GM23338 (cell line): ENCODE measurements at regions not wholly inside any gene's neighbourhood (a gene's known extent, or its start where the extent isn't known, plus 50 kb on each side); places are given as distances from the start of the nearest gene placed in this dataset.

Experiments
- ATAC-seq: fragments of 200-7000 bp; cut with Tn5 transposase; 3 replicates; pipeline ENCODE4 v1.9.1; 2020
- DNase-seq: peaks from one replicate; pipeline ENCODE4 v3.0.0-alpha.2; 2015; ENCODE audit warnings: low spot score
- H2AFZ ChIP-seq: fragments of 200-600 bp; sonication (generic); 2 replicates; pipeline ENCODE4 v1.8.0; 2016; ENCODE audit warnings: antibody characterized with exemption, mild to moderate bottlenecking, moderate library complexity
- H3F3A ChIP-seq: fragments of 200-600 bp; sonication (generic); replicated peaks from 2 replicates; pipeline ENCODE4 v1.8.0; 2017; ENCODE audit warnings: antibody characterized with exemption, mixed run types, low read depth
- H3K27ac ChIP-seq: fragments of 200-600 bp; sonication (generic); 2 replicates; pipeline ENCODE4 v1.6.1; 2016; ENCODE audit warnings: low read depth
- H3K27me3 ChIP-seq: fragments of 200-600 bp; sonication (generic); 2 replicates; pipeline ENCODE4 v1.8.0; 2016; ENCODE audit warnings: mild to moderate bottlenecking, mixed run types, moderate library complexity; ENCODE audit not compliant: insufficient read depth
- H3K36me3 ChIP-seq: fragments of 200-600 bp; sonication (generic); 2 replicates; pipeline ENCODE4 v1.8.0; 2016; ENCODE audit warnings: mild to moderate bottlenecking; ENCODE audit not compliant: insufficient read depth
- H3K4me1 ChIP-seq: fragments of 200-600 bp; sonication (generic); 2 replicates; pipeline ENCODE4 v1.8.0; 2016; ENCODE audit warnings: mild to moderate bottlenecking, moderate library complexity; ENCODE audit not compliant: insufficient read depth
- H3K4me2 ChIP-seq: fragments of 200-600 bp; sonication (generic); 2 replicates; pipeline ENCODE4 v1.7.1; 2017; ENCODE audit warnings: mixed run types
- H3K4me3 ChIP-seq: fragments of 200-600 bp; sonication (generic); 2 replicates; pipeline ENCODE4 v1.6.1; 2016; ENCODE audit warnings: mixed run types
- H3K79me2 ChIP-seq: fragments of 200-600 bp; sonication (generic); replicated peaks from 2 replicates; pipeline ENCODE4 v1.8.0; 2017; ENCODE audit warnings: mild to moderate bottlenecking; ENCODE audit not compliant: insufficient read depth
- H3K9me2 ChIP-seq: fragments of 200-600 bp; sonication (generic); 2 replicates; pipeline ENCODE4 v1.8.0; 2017; ENCODE audit not compliant: insufficient read depth
- H4K20me1 ChIP-seq: fragments of 200-600 bp; sonication (generic); replicated peaks from 2 replicates; pipeline ENCODE4 v1.8.0; 2017; ENCODE audit warnings: mild to moderate bottlenecking; ENCODE audit not compliant: insufficient read depth
- H3K27ac Mint-ChIP-seq: 2 replicates; pipeline ENCODE4 v1.8.0; 2020; ENCODE audit warnings: inconsistent platforms, mild to moderate bottlenecking, moderate library complexity, mixed read lengths
- H3K27me3 Mint-ChIP-seq: 3 replicates; pipeline ENCODE4 v1.8.0; 2022; ENCODE audit warnings: low read depth, mild to moderate bottlenecking, moderate library complexity, mixed read lengths, inconsistent platforms; ENCODE audit not compliant: insufficient read depth, poor library complexity
- H3K36me3 Mint-ChIP-seq: 3 replicates; pipeline ENCODE4 v1.8.0; 2021; ENCODE audit warnings: low read depth, mild to moderate bottlenecking, inconsistent platforms, moderate library complexity, mixed read lengths
- H3K4me1 Mint-ChIP-seq: 3 replicates; pipeline ENCODE4 v1.8.0; 2020; ENCODE audit warnings: mild to moderate bottlenecking, inconsistent platforms, mixed read lengths
- H3K4me3 Mint-ChIP-seq: 3 replicates; pipeline ENCODE4 v1.8.0; 2021; ENCODE audit warnings: moderate library complexity, mild to moderate bottlenecking, inconsistent platforms, mixed read lengths
- H3K9me3 Mint-ChIP-seq: 3 replicates; pipeline ENCODE4 v1.8.0; 2020; ENCODE audit warnings: moderate library complexity, mild to moderate bottlenecking, inconsistent platforms, mixed read lengths
- CREB1 ChIP-seq: fragments of 250-450 bp; sonication (Bioruptor Pico); IDR thresholded peaks from 2 replicates; pipeline ENCODE4 v1.5.0; 2020; ENCODE audit warnings: low read depth, mild to moderate bottlenecking, moderate library complexity
- EZH2 ChIP-seq: fragments of 200-600 bp; sonication (generic); IDR thresholded peaks from one replicate; pipeline ENCODE4 v1.8.0; 2017; ENCODE audit warnings: antibody characterized with exemption, mild to moderate bottlenecking, low read depth; ENCODE audit not compliant: unreplicated experiment
- EZH2phosphoT487 ChIP-seq: fragments of 200-600 bp; sonication (generic); IDR thresholded peaks from one replicate; pipeline ENCODE4 v1.8.1; 2018; ENCODE audit warnings: antibody characterized with exemption; ENCODE audit not compliant: unreplicated experiment
- JUNB ChIP-seq: IDR thresholded peaks from one replicate; pipeline ENCODE4 v1.6.1; 2016; ENCODE audit warnings: antibody characterized with exemption; ENCODE audit not compliant: unreplicated experiment
- NANOG ChIP-seq: IDR thresholded peaks from 2 replicates; pipeline ENCODE4 v1.6.1; 2016; ENCODE audit warnings: antibody characterized with exemption, borderline replicate concordance
- POLR2AphosphoS5 ChIP-seq: IDR thresholded peaks from 2 replicates; pipeline ENCODE4 v1.6.1; 2016; ENCODE audit warnings: antibody characterized with exemption, low read depth
- STAT1 ChIP-seq: IDR thresholded peaks from one replicate; pipeline ENCODE4 v1.6.1; 2016; ENCODE audit warnings: antibody characterized with exemption; ENCODE audit not compliant: unreplicated experiment
- ZNF114 ChIP-seq: fragments of 250-450 bp; sonication (Bioruptor Pico); IDR thresholded peaks from 2 replicates; pipeline ENCODE4 v1.5.0; 2020; ENCODE audit warnings: mild to moderate bottlenecking, moderate library complexity
- ZNF331 ChIP-seq: fragments of 250-450 bp; sonication (Bioruptor Pico); IDR thresholded peaks from 2 replicates; pipeline ENCODE4 v1.5.0; 2020; ENCODE audit warnings: low read depth, mild to moderate bottlenecking, moderate library complexity
- TF ChIP-seq, protein P1 (sequence below): IDR thresholded peaks from 2 replicates; pipeline ENCODE4 v1.6.1; 2016; ENCODE audit warnings: antibody characterized with exemption
- TF ChIP-seq, protein P2 (sequence below), 2 experiments: fragments of 200-600 bp in 1 of 2; sonication (generic) in 1 of 2; conservative IDR thresholded peaks; 2 replicates each; pipeline versions ENCODE4 v1.5.1 to v1.6.1; 2016 to 2017; ENCODE audit warnings: antibody characterized with exemption in 2 of 2, low read depth in 2 of 2, mild to moderate bottlenecking in 2 of 2, moderate library complexity in 1 of 2
- TF ChIP-seq, protein P3 (sequence below): fragments of 250-450 bp; sonication (Bioruptor Pico); IDR thresholded peaks from 2 replicates; pipeline ENCODE4 v1.5.0; 2020; ENCODE audit warnings: mild to moderate bottlenecking, moderate library complexity
- TF ChIP-seq, protein P4 (sequence below): IDR thresholded peaks from one replicate; pipeline ENCODE4 v1.6.1; 2018; ENCODE audit warnings: antibody characterized with exemption; ENCODE audit not compliant: unreplicated experiment

DNA sequence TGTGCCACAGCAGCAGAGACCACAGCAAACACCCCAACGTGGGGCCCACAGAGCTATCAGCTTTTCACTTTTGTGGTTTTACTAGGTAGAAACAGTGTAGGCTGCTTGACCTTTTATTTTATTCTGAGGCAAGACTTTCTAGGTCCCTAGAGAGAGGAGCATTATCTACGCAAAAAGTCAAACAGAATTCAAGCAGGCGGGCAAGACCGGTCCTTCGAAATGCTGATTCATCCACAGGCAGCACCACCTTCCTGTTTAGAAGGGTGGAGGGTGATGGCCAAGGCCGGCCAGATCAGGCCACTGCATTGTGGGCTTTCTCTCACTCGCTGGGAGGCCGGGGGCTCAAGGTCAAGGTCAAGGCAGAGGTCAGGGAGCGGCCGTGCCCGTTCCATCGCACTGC is 573.0 kb downstream of the GALR1 start:
- Histone ChIP-seq H3F3A (no peaks in the 10 kb centered on the region), H3K27me3 (no peaks in the 10 kb centered on the region), H3K36me3 (0 out of 2 replicates have a peak, but pooled peaks cover 5% of the 10 kb centered on the region), H3K4me3 (no peak overlapping the region), H3K27ac (no peak overlapping the region), H3K4me2 (no peak overlapping the region), H3K4me1 (no peaks in the 10 kb centered on the region), H2AFZ (no peak overlapping the region), H3K9me2 (no peaks in the 10 kb centered on the region), H4K20me1 (no peaks in the 10 kb centered on the region), H3K79me2 (no peaks in the 10 kb centered on the region)
- H3K27me3 Mint-ChIP-seq, result peaks cover 1% of the 10 kb centered on the region
- no peak for ATAC-seq
- peaks cover 14% of the 10 kb centered on the region for H3K36me3 Mint-ChIP-seq
- no peak overlapping the region for H3K4me3 Mint-ChIP-seq
- H3K9me3 Mint-ChIP-seq, result peaks cover 94% of the 10 kb centered on the region
- no peaks in the 10 kb centered on the region for H3K4me1 Mint-ChIP-seq
- DNase-seq, result no peak
- H3K27ac Mint-ChIP-seq, result no peak overlapping the region
- TF ChIP-seq EZH2phosphoT487 (no peak), POLR2AphosphoS5 (no peak), STAT1 (no peak), ZNF331 (no peak), JUNB (no peak), CREB1 (CRISPR knock-in tag) (no peak), EZH2 (no peak), NANOG (no peak), ZNF114 (CRISPR knock-in tag) (no peak)
- TF ChIP-seq, protein P1, sequence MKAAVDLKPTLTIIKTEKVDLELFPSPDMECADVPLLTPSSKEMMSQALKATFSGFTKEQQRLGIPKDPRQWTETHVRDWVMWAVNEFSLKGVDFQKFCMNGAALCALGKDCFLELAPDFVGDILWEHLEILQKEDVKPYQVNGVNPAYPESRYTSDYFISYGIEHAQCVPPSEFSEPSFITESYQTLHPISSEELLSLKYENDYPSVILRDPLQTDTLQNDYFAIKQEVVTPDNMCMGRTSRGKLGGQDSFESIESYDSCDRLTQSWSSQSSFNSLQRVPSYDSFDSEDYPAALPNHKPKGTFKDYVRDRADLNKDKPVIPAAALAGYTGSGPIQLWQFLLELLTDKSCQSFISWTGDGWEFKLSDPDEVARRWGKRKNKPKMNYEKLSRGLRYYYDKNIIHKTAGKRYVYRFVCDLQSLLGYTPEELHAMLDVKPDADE, result no peak
- TF ChIP-seq, protein P2, sequence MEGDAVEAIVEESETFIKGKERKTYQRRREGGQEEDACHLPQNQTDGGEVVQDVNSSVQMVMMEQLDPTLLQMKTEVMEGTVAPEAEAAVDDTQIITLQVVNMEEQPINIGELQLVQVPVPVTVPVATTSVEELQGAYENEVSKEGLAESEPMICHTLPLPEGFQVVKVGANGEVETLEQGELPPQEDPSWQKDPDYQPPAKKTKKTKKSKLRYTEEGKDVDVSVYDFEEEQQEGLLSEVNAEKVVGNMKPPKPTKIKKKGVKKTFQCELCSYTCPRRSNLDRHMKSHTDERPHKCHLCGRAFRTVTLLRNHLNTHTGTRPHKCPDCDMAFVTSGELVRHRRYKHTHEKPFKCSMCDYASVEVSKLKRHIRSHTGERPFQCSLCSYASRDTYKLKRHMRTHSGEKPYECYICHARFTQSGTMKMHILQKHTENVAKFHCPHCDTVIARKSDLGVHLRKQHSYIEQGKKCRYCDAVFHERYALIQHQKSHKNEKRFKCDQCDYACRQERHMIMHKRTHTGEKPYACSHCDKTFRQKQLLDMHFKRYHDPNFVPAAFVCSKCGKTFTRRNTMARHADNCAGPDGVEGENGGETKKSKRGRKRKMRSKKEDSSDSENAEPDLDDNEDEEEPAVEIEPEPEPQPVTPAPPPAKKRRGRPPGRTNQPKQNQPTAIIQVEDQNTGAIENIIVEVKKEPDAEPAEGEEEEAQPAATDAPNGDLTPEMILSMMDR (conservative IDR thresholded peaks at IDR 0.05; ENCODE audit: low read depth in 2 of 2), result no peak
- TF ChIP-seq, protein P3, sequence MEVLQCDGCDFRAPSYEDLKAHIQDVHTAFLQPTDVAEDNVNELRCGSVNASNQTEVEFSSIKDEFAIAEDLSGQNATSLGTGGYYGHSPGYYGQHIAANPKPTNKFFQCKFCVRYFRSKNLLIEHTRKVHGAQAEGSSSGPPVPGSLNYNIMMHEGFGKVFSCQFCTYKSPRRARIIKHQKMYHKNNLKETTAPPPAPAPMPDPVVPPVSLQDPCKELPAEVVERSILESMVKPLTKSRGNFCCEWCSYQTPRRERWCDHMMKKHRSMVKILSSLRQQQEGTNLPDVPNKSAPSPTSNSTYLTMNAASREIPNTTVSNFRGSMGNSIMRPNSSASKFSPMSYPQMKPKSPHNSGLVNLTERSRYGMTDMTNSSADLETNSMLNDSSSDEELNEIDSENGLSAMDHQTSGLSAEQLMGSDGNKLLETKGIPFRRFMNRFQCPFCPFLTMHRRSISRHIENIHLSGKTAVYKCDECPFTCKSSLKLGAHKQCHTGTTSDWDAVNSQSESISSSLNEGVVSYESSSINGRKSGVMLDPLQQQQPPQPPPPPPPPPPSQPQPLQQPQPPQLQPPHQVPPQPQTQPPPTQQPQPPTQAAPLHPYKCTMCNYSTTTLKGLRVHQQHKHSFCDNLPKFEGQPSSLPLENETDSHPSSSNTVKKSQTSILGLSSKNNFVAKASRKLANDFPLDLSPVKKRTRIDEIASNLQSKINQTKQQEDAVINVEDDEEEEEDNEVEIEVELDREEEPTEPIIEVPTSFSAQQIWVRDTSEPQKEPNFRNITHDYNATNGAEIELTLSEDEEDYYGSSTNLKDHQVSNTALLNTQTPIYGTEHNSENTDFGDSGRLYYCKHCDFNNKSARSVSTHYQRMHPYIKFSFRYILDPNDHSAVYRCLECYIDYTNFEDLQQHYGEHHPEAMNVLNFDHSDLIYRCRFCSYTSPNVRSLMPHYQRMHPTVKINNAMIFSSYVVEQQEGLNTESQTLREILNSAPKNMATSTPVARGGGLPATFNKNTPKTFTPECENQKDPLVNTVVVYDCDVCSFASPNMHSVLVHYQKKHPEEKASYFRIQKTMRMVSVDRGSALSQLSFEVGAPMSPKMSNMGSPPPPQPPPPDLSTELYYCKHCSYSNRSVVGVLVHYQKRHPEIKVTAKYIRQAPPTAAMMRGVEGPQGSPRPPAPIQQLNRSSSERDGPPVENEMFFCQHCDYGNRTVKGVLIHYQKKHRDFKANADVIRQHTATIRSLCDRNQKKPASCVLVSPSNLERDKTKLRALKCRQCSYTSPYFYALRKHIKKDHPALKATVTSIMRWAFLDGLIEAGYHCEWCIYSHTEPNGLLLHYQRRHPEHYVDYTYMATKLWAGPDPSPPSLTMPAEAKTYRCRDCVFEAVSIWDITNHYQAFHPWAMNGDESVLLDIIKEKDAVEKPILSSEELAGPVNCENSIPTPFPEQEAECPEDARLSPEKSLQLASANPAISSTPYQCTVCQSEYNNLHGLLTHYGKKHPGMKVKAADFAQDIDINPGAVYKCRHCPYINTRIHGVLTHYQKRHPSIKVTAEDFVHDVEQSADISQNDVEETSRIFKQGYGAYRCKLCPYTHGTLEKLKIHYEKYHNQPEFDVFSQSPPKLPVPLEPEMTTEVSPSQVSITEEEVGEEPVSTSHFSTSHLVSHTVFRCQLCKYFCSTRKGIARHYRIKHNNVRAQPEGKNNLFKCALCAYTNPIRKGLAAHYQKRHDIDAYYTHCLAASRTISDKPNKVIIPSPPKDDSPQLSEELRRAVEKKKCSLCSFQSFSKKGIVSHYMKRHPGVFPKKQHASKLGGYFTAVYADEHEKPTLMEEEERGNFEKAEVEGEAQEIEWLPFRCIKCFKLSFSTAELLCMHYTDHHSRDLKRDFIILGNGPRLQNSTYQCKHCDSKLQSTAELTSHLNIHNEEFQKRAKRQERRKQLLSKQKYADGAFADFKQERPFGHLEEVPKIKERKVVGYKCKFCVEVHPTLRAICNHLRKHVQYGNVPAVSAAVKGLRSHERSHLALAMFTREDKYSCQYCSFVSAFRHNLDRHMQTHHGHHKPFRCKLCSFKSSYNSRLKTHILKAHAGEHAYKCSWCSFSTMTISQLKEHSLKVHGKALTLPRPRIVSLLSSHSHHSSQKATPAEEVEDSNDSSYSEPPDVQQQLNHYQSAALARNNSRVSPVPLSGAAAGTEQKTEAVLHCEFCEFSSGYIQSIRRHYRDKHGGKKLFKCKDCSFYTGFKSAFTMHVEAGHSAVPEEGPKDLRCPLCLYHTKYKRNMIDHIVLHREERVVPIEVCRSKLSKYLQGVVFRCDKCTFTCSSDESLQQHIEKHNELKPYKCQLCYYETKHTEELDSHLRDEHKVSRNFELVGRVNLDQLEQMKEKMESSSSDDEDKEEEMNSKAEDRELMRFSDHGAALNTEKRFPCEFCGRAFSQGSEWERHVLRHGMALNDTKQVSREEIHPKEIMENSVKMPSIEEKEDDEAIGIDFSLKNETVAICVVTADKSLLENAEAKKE, result no peak
- TF ChIP-seq, protein P4, sequence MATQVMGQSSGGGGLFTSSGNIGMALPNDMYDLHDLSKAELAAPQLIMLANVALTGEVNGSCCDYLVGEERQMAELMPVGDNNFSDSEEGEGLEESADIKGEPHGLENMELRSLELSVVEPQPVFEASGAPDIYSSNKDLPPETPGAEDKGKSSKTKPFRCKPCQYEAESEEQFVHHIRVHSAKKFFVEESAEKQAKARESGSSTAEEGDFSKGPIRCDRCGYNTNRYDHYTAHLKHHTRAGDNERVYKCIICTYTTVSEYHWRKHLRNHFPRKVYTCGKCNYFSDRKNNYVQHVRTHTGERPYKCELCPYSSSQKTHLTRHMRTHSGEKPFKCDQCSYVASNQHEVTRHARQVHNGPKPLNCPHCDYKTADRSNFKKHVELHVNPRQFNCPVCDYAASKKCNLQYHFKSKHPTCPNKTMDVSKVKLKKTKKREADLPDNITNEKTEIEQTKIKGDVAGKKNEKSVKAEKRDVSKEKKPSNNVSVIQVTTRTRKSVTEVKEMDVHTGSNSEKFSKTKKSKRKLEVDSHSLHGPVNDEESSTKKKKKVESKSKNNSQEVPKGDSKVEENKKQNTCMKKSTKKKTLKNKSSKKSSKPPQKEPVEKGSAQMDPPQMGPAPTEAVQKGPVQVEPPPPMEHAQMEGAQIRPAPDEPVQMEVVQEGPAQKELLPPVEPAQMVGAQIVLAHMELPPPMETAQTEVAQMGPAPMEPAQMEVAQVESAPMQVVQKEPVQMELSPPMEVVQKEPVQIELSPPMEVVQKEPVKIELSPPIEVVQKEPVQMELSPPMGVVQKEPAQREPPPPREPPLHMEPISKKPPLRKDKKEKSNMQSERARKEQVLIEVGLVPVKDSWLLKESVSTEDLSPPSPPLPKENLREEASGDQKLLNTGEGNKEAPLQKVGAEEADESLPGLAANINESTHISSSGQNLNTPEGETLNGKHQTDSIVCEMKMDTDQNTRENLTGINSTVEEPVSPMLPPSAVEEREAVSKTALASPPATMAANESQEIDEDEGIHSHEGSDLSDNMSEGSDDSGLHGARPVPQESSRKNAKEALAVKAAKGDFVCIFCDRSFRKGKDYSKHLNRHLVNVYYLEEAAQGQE, result no peak
